ENCODE measurements at regions not wholly inside any gene's neighbourhood (a gene's known extent, or its start where the extent isn't known, plus 50 kb on each side); places are given as distances from the start of the nearest gene placed in this dataset.

DNA sequence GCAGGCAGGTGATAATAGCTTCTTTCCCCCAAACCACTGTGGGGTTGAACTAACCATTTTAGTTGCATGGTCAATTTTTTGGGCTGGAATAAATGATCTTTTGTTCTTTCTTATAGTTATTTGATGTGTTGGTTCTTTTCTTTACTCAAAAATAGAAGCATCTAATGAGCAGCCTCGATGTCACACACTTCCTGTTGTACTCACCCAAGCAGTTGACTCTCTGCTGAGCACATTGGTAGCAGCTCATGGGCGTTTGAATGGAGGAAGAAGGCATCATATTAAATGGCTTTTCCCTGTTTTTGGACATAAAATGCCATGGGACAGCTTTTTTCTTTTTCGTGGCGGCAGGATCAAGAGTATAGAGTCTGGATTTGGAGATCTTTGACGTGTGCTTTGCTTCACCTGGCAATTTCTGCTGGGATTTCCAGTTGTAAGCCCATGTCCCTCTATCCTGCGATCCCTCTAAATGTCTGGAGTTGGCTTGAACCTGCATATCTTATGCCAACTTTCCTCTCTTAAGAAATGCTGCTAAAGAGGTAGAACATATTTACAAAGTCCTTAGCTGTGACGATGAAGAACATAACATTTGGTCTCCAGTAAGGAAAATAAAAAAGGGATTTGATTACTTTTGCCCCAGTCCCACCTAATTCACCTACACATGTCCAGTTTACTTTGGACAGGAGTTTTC is 268.3 kb downstream of the PRL start:
- no peaks in the 10 kb centered on the region for H3K36me3 ChIP-seq (replicated peaks in 1 of 2)
- H3K27ac ChIP-seq: no peak overlapping the region
- DNase-seq: no peak
- H3K27me3 ChIP-seq: no peaks in the 10 kb centered on the region
- H3K4me3 ChIP-seq: no peak overlapping the region
- 73 to 83% (median 82%) methylated on average over 7 of the region's 7 CpGs for WGBS, 4 donors
- TF ChIP-seq, protein P1, sequence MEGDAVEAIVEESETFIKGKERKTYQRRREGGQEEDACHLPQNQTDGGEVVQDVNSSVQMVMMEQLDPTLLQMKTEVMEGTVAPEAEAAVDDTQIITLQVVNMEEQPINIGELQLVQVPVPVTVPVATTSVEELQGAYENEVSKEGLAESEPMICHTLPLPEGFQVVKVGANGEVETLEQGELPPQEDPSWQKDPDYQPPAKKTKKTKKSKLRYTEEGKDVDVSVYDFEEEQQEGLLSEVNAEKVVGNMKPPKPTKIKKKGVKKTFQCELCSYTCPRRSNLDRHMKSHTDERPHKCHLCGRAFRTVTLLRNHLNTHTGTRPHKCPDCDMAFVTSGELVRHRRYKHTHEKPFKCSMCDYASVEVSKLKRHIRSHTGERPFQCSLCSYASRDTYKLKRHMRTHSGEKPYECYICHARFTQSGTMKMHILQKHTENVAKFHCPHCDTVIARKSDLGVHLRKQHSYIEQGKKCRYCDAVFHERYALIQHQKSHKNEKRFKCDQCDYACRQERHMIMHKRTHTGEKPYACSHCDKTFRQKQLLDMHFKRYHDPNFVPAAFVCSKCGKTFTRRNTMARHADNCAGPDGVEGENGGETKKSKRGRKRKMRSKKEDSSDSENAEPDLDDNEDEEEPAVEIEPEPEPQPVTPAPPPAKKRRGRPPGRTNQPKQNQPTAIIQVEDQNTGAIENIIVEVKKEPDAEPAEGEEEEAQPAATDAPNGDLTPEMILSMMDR (IDR thresholded peaks at IDR 0.05): no peak
- no peak for TF ChIP-seq POLR2A (IDR thresholded peaks at IDR 0.05)
- H3K4me1 ChIP-seq (replicated peaks in 1 of 2): peaks cover 6 to 18% of the 10 kb centered on the region in 2 donors
- intact Hi-C loops (cut with DNase I): no loop called here
- H3K9me3 ChIP-seq (replicated peaks in 1 of 3): no peaks in the 10 kb centered on the region

DNA sequence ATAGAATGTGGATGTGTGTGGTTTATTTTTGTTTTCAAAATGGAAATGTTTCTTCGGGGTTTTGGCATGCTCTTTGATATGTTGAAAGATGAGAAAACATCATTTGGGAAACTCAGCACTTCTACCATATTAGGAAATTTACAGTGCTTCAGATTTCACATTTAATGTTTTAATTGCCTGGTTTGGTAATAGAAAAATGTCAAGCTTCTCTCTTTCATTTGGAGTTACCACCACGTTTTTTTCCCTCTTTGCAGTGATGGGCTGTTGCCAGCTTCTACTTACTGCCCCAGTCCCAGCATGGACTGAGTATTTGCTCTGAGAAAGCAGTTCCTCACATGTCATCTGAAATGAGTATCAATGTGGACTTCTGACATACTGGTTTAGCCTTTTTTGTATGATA is 267.7 kb downstream of the PRL start:
- H3K27me3 ChIP-seq: no peaks in the 10 kb centered on the region
- H3K4me3 ChIP-seq: no peak overlapping the region
- H3K9me3 ChIP-seq (replicated peaks in 1 of 3): no peaks in the 10 kb centered on the region
- WGBS, 4 donors: 21 to 38% (median 36%) methylated on average over 2 of the region's 2 CpGs
- H3K36me3 ChIP-seq (replicated peaks in 1 of 2): no peaks in the 10 kb centered on the region
- DNase-seq: no peak
- TF ChIP-seq POLR2A (IDR thresholded peaks at IDR 0.05): no peak
- TF ChIP-seq, protein P1 (IDR thresholded peaks at IDR 0.05): no peak
- intact Hi-C loops (cut with DNase I): no loop called here
- peaks cover 6 to 18% of the 10 kb centered on the region in 2 donors for H3K4me1 ChIP-seq (replicated peaks in 1 of 2)
- no peak overlapping the region for H3K27ac ChIP-seq

DNA sequence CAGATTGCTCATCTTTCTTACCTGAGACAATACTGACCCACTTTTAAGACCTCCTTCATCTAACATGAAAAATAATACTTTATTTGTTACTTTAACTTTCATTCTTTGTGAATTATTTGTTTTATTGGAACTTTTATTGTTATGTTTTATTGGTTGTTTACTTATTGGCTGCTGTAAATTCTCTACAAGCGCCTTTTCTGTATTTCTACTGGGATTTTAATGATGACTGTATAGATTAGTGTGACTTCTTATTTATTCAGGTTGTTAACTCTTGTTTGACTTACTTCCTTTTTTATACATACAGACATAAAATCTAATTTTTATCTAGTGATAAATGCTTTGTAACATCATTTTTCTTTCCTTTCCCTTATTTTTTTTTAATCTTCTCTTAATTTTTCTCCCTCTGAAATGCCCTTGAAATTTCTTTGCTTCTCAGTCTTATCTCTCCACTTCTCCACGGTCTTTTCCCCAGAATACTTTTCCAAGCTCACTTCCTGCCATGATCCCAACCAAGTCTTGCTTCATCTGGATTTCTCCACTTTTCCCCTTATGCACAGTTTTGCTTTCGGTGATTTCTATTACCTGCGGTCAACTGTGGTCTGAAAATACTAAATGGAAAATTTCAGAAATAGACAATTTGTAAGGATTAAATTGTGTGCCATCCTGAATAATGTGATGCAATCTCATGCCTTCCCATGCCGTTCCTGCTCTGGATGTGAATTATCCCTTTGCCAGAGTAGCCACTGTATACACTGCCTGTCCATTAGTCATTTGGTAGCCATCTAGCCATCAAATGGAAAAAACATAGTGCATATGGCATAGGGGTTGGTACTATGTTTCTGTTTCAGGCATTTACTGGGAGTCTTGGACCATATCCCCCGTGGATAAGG is 265.9 kb downstream of the PRL start:
- TF ChIP-seq POLR2A (IDR thresholded peaks at IDR 0.05): no peak
- TF ChIP-seq, protein P1 (IDR thresholded peaks at IDR 0.05): no peak
- H3K4me1 ChIP-seq (replicated peaks in 1 of 2): peaks cover 4 to 6% of the 10 kb centered on the region in 2 donors
- intact Hi-C loops (cut with DNase I): no loop called here
- 83 to 88% (median 86%) methylated on average over 6 of the region's 6 CpGs for WGBS, 4 donors
- no peak overlapping the region for H3K27ac ChIP-seq
- DNase-seq: no peak
- no peaks in the 10 kb centered on the region for H3K36me3 ChIP-seq (replicated peaks in 1 of 2)
- no peaks in the 10 kb centered on the region for H3K9me3 ChIP-seq (replicated peaks in 1 of 3)
- H3K4me3 ChIP-seq: no peak overlapping the region
- no peaks in the 10 kb centered on the region for H3K27me3 ChIP-seq

DNA sequence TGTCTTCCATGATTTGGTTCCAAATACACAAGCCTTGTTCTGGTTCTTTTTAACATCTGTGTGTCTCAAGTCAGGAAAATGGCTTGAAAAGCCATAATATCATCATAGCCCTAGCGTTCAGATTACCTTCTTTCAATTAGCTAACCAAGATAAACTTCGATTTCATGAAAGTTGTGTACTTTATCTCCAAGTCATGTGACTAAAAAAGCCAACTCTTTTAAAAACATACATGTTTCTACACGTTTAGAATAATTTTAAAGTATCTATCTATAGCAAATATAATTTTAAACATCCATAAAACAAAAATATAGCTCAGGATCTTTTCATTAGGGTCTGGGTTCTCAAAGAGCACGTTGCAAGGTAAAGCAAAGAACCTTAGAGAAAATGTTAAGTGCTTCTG is 261.1 kb downstream of the PRL start:
- Histone ChIP-seq H3K4me3 (no peak overlapping the region), H3K9me3 (replicated peaks in 1 of 3) (no peaks in the 10 kb centered on the region), H3K4me1 (replicated peaks in 1 of 2) (no peaks in the 10 kb centered on the region), H3K27ac (no peak overlapping the region), H3K27me3 (no peaks in the 10 kb centered on the region), H3K36me3 (replicated peaks in 1 of 2) (no peaks in the 10 kb centered on the region)
- WGBS, 4 donors: 73 to 83% (median 79%) methylated on average over 4 of the region's 4 CpGs
- intact Hi-C loops (cut with DNase I): no loop called here
- no peak for DNase-seq
- TF ChIP-seq, protein P1 (IDR thresholded peaks at IDR 0.05): no peak
- TF ChIP-seq POLR2A (IDR thresholded peaks at IDR 0.05): no peak

Measured in adrenal gland (tissue), 9 donors.